SK-N-SH (cell line): ENCODE measurements at regions not wholly inside any gene's neighbourhood (a gene's known extent, or its start where the extent isn't known, plus 50 kb on each side); places are given as distances from the start of the nearest gene placed in this dataset.

Source experiments
- CTCF ChIA-PET: fragments of 300-600, 350-600 bp; formaldehyde crosslinking; extraction: SDS; loops from one replicate; lab custom pipeline; 2021; lab: Yijun Ruan, JAX
- POLR2A ChIA-PET: fragments of 350-600 bp; sonication (Branson Sonifier 250); formaldehyde crosslinking; extraction: SDS; loops from one replicate; lab custom pipeline; 2020; ENCODE audit warnings: antibody characterized with exemption, inconsistent platforms; lab: Yijun Ruan, JAX
- DNase-seq: peaks from one replicate; pipeline ENCODE4 v3.0.0; 2012
- H2AFZ ChIP-seq: fragments of 200-600 bp; sonication (generic); 2 replicates; pipeline ENCODE4 v1.8.1; 2016; ENCODE audit warnings: antibody characterized with exemption, mild to moderate bottlenecking, low read depth
- H3F3A ChIP-seq: fragments of 200-600 bp; sonication (generic); replicated peaks from 2 replicates; pipeline ENCODE3; 2016; ENCODE audit warnings: antibody characterized with exemption, mild to moderate bottlenecking; ENCODE audit not compliant: insufficient read depth
- H3K27ac ChIP-seq, 2 experiments: fragments of 200-500 bp in 1 of 2; fragments of 200-600 bp in 1 of 2; sonication (Bioruptor generic) in 1 of 2; sonication (generic), shearing (Covaris generic) in 1 of 2; 2 replicates each; pipeline versions ENCODE4 v1.5.1 to v1.6.1; 2014 to 2016; ENCODE audit warnings: low read depth in 2 of 2, inconsistent platforms in 1 of 2, low read length in 1 of 2, mild to moderate bottlenecking in 1 of 2, mixed read lengths in 1 of 2
- H3K27me3 ChIP-seq: fragments of 200-600 bp; sonication (generic), shearing (Covaris generic); 2 replicates; pipeline ENCODE4 v1.6.1; 2016; ENCODE audit warnings: mixed run types; ENCODE audit not compliant: insufficient read depth
- H3K36me3 ChIP-seq, 2 experiments: fragments of 200-500 bp in 1 of 2; fragments of 200-600 bp in 1 of 2; sonication (Bioruptor generic) in 1 of 2; sonication (generic) in 1 of 2; replicated peaks in 1 of 2; 2 replicates each; pipeline versions ENCODE3 to v1.5.1; 2014 to 2016; ENCODE audit warnings: low read length in 1 of 2, mild to moderate bottlenecking in 1 of 2; ENCODE audit not compliant: insufficient read depth in 2 of 2, control insufficient read depth in 1 of 2
- H3K4me1 ChIP-seq, 2 experiments: fragments of 200-500 bp in 1 of 2; fragments of 200-600 bp in 1 of 2; sonication (Bioruptor generic) in 1 of 2; sonication (generic), shearing (Covaris generic) in 1 of 2; 2 replicates each; pipeline versions ENCODE4 v1.5.1 to v1.6.1; 2014 to 2016; ENCODE audit warnings: low read depth in 1 of 2, low read length in 1 of 2, mixed run types in 1 of 2; ENCODE audit not compliant: insufficient read depth in 2 of 2, control insufficient read depth in 1 of 2
- H3K4me2 ChIP-seq: fragments of 200-600 bp; sonication (generic), shearing (Covaris generic); 2 replicates; pipeline ENCODE4 v1.6.1; 2017; ENCODE audit warnings: mixed run types
- H3K4me3 ChIP-seq, 2 experiments: fragments of 200-500 bp in 1 of 2; fragments of 200-600 bp in 1 of 2; sonication (Bioruptor generic) in 1 of 2; sonication (generic), shearing (Covaris generic) in 1 of 2; 2 replicates each; pipeline versions ENCODE4 v1.5.1 to v1.8.1; 2014 to 2016; ENCODE audit warnings: low read depth in 2 of 2, inconsistent platforms in 1 of 2, low read length in 1 of 2, mild to moderate bottlenecking in 1 of 2, mixed read lengths in 1 of 2, moderate library complexity in 1 of 2
- H3K79me2 ChIP-seq: fragments of 200-600 bp; sonication (generic); 2 replicates; pipeline ENCODE4 v1.8.1; 2017; ENCODE audit warnings: mild to moderate bottlenecking; ENCODE audit not compliant: insufficient read depth
- H3K9ac ChIP-seq: fragments of 200-600 bp; sonication (generic); 2 replicates; pipeline ENCODE4 v1.6.1; 2017; ENCODE audit warnings: mixed run types
- H3K9me2 ChIP-seq: fragments of 200-600 bp; sonication (generic); 2 replicates; pipeline ENCODE4 v1.6.1; 2017; ENCODE audit warnings: mixed run types
- H3K9me3 ChIP-seq: fragments of 200-600 bp; sonication (generic); 2 replicates; pipeline ENCODE4 v1.6.1; 2017; ENCODE audit warnings: mixed run types, mild to moderate bottlenecking, moderate library complexity
- H4K20me1 ChIP-seq: fragments of 200-600 bp; sonication (generic); 2 replicates; pipeline ENCODE4 v1.6.1; 2017; ENCODE audit warnings: mild to moderate bottlenecking, mixed run types; ENCODE audit not compliant: insufficient read depth
- CHD2 ChIP-seq: fragments of 150-350 bp; IDR thresholded peaks from 2 replicates; pipeline ENCODE4 v1.6.1; 2018; ENCODE audit warnings: low read length; ENCODE audit not compliant: partially characterized antibody
- FOSL2 ChIP-seq: IDR thresholded peaks from 2 replicates; pipeline ENCODE4 v1.4.0; 2012; ENCODE audit warnings: low read depth, mild to moderate bottlenecking, moderate library complexity, borderline replicate concordance
- GABPA ChIP-seq: IDR thresholded peaks from 2 replicates; pipeline ENCODE4 v1.4.0; 2012; ENCODE audit warnings: low read depth, mild to moderate bottlenecking
- GATA2 ChIP-seq: sonication (generic); formaldehyde crosslinking; IDR thresholded peaks from 2 replicates; pipeline ENCODE4 v1.5.0; 2020; ENCODE audit warnings: mild to moderate bottlenecking, missing genetic modification reagents
- IRF3 ChIP-seq: fragments of 150-350 bp; IDR thresholded peaks from 2 replicates; pipeline ENCODE4 v1.6.1; 2016; ENCODE audit warnings: mild to moderate bottlenecking, low read depth, low read length
- MXI1 ChIP-seq: IDR thresholded peaks from 2 replicates; pipeline ENCODE4 v1.6.1; 2012; ENCODE audit warnings: mild to moderate bottlenecking, low read depth, low read length, improper control_type of control experiment
- NFIC ChIP-seq: IDR thresholded peaks from 2 replicates; pipeline ENCODE4 v1.4.0; 2012; ENCODE audit warnings: borderline replicate concordance
- NRF1 ChIP-seq: IDR thresholded peaks from 2 replicates; pipeline ENCODE4 v1.6.1; 2012; ENCODE audit warnings: low read depth, mild to moderate bottlenecking, low read length
- RCOR1 ChIP-seq: fragments of 150-350 bp; IDR thresholded peaks from 2 replicates; pipeline ENCODE4 v1.6.1; 2017; ENCODE audit warnings: antibody characterized with exemption, low read length
- RFX5 ChIP-seq: IDR thresholded peaks from 2 replicates; pipeline ENCODE4 v1.6.1; 2012; ENCODE audit warnings: mild to moderate bottlenecking, improper control_type of control experiment, low read length
- RXRA ChIP-seq: IDR thresholded peaks from 2 replicates; pipeline ENCODE4 v1.4.0; 2012; ENCODE audit warnings: low read depth, mild to moderate bottlenecking, borderline replicate concordance
- TEAD4 ChIP-seq: IDR thresholded peaks from 2 replicates; pipeline ENCODE4 v1.4.0; 2012; ENCODE audit warnings: mild to moderate bottlenecking, borderline replicate concordance; ENCODE audit not compliant: insufficient read depth
- YY1 ChIP-seq: IDR thresholded peaks from 2 replicates; pipeline ENCODE4 v1.4.0; 2012; ENCODE audit warnings: low read depth, mild to moderate bottlenecking
- WGBS: methylation state at CpG from one replicate; pipeline ENCODE4 v1.1.6; 2017; ENCODE audit warnings: low lambda C conversion rate; 5-methylcytosine and 5-hydroxymethylcytosine counted together
- TF ChIP-seq, protein P1 (sequence below): IDR thresholded peaks from 2 replicates; pipeline ENCODE4 v1.6.1; 2012; ENCODE audit warnings: mild to moderate bottlenecking, low read depth, low read length, moderate library complexity
- TF ChIP-seq, protein P2 (sequence below): IDR thresholded peaks from 2 replicates; pipeline ENCODE4 v1.4.0; 2012; ENCODE audit warnings: low read depth

DNA sequence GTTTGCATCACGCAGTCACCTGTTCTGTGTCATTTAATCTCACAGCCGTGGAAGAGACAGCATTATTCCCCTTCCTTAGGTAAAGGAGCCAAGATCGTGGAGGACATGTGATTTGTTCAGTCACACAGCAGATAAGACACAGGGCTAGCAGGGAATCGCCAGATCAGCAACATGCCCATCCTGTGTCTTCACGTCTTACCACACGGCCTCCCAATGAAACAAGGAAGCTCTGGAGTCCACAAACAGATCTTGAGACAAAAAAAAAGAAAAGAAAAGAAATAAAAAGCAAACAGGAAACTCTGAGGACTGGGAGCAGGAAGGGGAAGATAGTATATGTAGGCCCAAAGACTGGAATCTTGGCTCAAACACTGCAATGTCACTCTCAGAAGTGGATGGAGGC is 155.3 kb downstream of the ADSS2 start:
- Histone ChIP-seq H2AFZ (peak overlapping the region; percentile 70; the same call in 1 of the 2 replicates), H3K36me3 (no peaks in the 10 kb centered on the region), H3K4me3 (no peak overlapping the region), H3K27me3 (no peaks in the 10 kb centered on the region), H3K4me1 (0 out of 4 replicates have a peak, but pooled peaks cover 0 to 2% of the 10 kb centered on the region in 2 experiments), H3K9me3 (no peaks in the 10 kb centered on the region), H3K4me2 (no peak overlapping the region), H3K27ac (no peak overlapping the region), H3K9ac (no peak overlapping the region), H3F3A (no peaks in the 10 kb centered on the region), H3K9me2 (no peaks in the 10 kb centered on the region), H3K79me2 (no peaks in the 10 kb centered on the region), H4K20me1 (no peaks in the 10 kb centered on the region)
- CTCF ChIA-PET = interaction anchor here (1.0 to 3.6 kb wide), 3 partner anchors 7 to 952 kb away, joined by 3 to 45 read pairs (median 8); no protein-coding TSS in a partner anchor
- no peak for DNase-seq
- 86% methylated on average over 6 of the region's 6 CpGs for WGBS
- POLR2A ChIA-PET = no interaction called here
- TF ChIP-seq GABPA (no peak), TEAD4 (no peak), NRF1 (no peak), FOSL2 (no peak), RCOR1 (no peak), GATA2 (CRISPR knock-in tag) (no peak), YY1 (no peak)
- TF ChIP-seq, protein P1, sequence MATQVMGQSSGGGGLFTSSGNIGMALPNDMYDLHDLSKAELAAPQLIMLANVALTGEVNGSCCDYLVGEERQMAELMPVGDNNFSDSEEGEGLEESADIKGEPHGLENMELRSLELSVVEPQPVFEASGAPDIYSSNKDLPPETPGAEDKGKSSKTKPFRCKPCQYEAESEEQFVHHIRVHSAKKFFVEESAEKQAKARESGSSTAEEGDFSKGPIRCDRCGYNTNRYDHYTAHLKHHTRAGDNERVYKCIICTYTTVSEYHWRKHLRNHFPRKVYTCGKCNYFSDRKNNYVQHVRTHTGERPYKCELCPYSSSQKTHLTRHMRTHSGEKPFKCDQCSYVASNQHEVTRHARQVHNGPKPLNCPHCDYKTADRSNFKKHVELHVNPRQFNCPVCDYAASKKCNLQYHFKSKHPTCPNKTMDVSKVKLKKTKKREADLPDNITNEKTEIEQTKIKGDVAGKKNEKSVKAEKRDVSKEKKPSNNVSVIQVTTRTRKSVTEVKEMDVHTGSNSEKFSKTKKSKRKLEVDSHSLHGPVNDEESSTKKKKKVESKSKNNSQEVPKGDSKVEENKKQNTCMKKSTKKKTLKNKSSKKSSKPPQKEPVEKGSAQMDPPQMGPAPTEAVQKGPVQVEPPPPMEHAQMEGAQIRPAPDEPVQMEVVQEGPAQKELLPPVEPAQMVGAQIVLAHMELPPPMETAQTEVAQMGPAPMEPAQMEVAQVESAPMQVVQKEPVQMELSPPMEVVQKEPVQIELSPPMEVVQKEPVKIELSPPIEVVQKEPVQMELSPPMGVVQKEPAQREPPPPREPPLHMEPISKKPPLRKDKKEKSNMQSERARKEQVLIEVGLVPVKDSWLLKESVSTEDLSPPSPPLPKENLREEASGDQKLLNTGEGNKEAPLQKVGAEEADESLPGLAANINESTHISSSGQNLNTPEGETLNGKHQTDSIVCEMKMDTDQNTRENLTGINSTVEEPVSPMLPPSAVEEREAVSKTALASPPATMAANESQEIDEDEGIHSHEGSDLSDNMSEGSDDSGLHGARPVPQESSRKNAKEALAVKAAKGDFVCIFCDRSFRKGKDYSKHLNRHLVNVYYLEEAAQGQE = no peak
- TF ChIP-seq, protein P2, sequence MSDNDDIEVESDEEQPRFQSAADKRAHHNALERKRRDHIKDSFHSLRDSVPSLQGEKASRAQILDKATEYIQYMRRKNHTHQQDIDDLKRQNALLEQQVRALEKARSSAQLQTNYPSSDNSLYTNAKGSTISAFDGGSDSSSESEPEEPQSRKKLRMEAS = no peak
- TF ChIP-seq, all 33 proteins: peak for 0

DNA sequence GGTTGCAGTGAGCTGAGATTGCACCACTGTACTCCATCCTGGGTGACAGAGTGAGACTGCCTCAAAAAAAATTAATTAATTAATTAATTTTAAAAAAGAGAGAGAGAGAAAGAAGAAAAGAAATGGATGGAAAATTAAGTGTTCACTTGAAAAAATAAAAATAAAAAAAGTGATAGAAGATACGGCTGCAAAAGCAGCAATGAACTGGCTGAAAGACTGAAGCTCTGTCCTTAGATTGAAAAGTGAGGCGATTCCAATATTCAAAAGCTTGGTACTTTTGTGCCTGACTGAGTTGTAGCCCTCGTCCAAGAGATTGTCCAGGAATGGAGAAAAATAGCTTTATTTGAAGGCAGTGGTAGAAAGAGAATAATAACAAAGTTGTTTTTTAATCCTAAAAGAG is 154.6 kb downstream of the ADSS2 start:
- H3K9ac ChIP-seq = no peak overlapping the region
- H3K27ac ChIP-seq = no peak overlapping the region
- 91% methylated on average over 3 of the region's 3 CpGs for WGBS
- no peaks in the 10 kb centered on the region for H3F3A ChIP-seq
- H3K9me2 ChIP-seq = no peaks in the 10 kb centered on the region
- CTCF ChIA-PET = interaction anchor here (1.0 to 3.6 kb wide), 3 partner anchors 8 to 953 kb away, joined by 3 to 45 read pairs (median 8); no protein-coding TSS in a partner anchor
- no peak overlapping the region for H2AFZ ChIP-seq
- no peaks in the 10 kb centered on the region for H3K36me3 ChIP-seq
- H4K20me1 ChIP-seq = no peaks in the 10 kb centered on the region
- POLR2A ChIA-PET = no interaction called here
- no peaks in the 10 kb centered on the region for H3K79me2 ChIP-seq
- no peak overlapping the region for H3K4me2 ChIP-seq
- no peak overlapping the region for H3K4me3 ChIP-seq
- TF ChIP-seq IRF3 (no peak), CHD2 (no peak), NRF1 (no peak), NFIC (no peak), RXRA (no peak), RCOR1 (no peak), RFX5 (no peak), MXI1 (no peak)
- TF ChIP-seq, all 33 proteins: peak for 0
- DNase-seq = no peak
- Histone ChIP-seq H3K27me3 (no peaks in the 10 kb centered on the region), H3K9me3 (no peaks in the 10 kb centered on the region), H3K4me1 (0 out of 4 replicates have a peak, but pooled peaks cover 0 to 2% of the 10 kb centered on the region in 2 experiments)
